Hypothalamus (tissue), 51 donors: ENCODE measurements at regions not wholly inside any gene's neighbourhood (a gene's known extent, or its start where the extent isn't known, plus 50 kb on each side); places are given as distances from the start of the nearest gene placed in this dataset.
"Not testable (repeated sequence)": the region's sequence is repeated elsewhere in the genome, so short reads cannot be mapped to it uniquely, and the experiment has no call there.

Experiments
- DNase-seq, 51 donors: peaks; one replicate each; lab custom pipeline; 2025; lab: John Stamatoyannopoulos, UW

GRCh38 chr13:65746406-65746921 lies 1483.7 kb downstream of the PCDH9 start:
- no peak for DNase-seq

- DNase-seq, result no peak
Observed at GRCh38 chr13:65744836-65745235, 1485.3 kb downstream of the PCDH9 start.

GRCh38 chr13:65733110-65733509 lies 1497.0 kb downstream of the PCDH9 start:
- DNase-seq, result no peak

- DNase-seq, result no peak
Observed at GRCh38 chr13:65727070-65727469, 1503.1 kb downstream of the PCDH9 start.

GRCh38 chr13:65725006-65725405 lies 1505.1 kb downstream of the PCDH9 start:
- no peak for DNase-seq

GRCh38 chr13:65724226-65724625 lies 1505.9 kb downstream of the PCDH9 start:
- no peak for DNase-seq

- DNase-seq, result no peak
Observed at GRCh38 chr13:65722506-65722905, 1507.6 kb downstream of the PCDH9 start.

GRCh38 chr13:65719831-65720230 lies 1510.3 kb downstream of the PCDH9 start:
- no peak for DNase-seq

GRCh38 chr13:65710514-65710913 lies 1519.6 kb downstream of the PCDH9 start:
- DNase-seq, result no peak

GRCh38 chr13:65697843-65698242 lies 1532.3 kb downstream of the PCDH9 start:
- no peak for DNase-seq

GRCh38 chr13:65679240-65679639 lies 1550.9 kb downstream of the PCDH9 start:
- no peak for DNase-seq

GRCh38 chr13:65677906-65678305 lies 1552.2 kb downstream of the PCDH9 start:
- DNase-seq, result no peak

GRCh38 chr13:65675383-65675782 lies 1554.8 kb downstream of the PCDH9 start:
- not testable (repeated sequence) for DNase-seq

- DNase-seq, result no peak
Observed at GRCh38 chr13:65670014-65670625, 1560.0 kb downstream of the PCDH9 start.

- DNase-seq, result no peak
Observed at GRCh38 chr13:65660731-65661130, 1569.4 kb downstream of the PCDH9 start.

- DNase-seq, result no peak
Observed at GRCh38 chr13:65656740-65657329, 1573.3 kb downstream of the PCDH9 start.

GRCh38 chr13:65653613-65654012 lies 1576.5 kb downstream of the PCDH9 start:
- no peak for DNase-seq

- no peak for DNase-seq
Observed at GRCh38 chr13:65650321-65650720, 1579.8 kb downstream of the PCDH9 start.

- no peak for DNase-seq
Observed at GRCh38 chr13:65642996-65643395, 1587.1 kb downstream of the PCDH9 start.

- no peak for DNase-seq
Observed at GRCh38 chr13:65642301-65642700, 1587.8 kb downstream of the PCDH9 start.

- peak in 2 of 51 donors; percentile 2 for DNase-seq
Observed at GRCh38 chr13:65638572-65639168, 1591.5 kb downstream of the PCDH9 start.

- DNase-seq, result no peak
Observed at GRCh38 chr13:65633806-65634205, 1596.3 kb downstream of the PCDH9 start.
